ENCODE measurements at regions not wholly inside any gene's neighbourhood (a gene's known extent, or its start where the extent isn't known, plus 50 kb on each side); places are given as distances from the start of the nearest gene placed in this dataset.

- H3K9ac ChIP-seq (ENCODE audit: insufficient read depth, low read length, poor library complexity, severe bottlenecking): no peak overlapping the region
- Mint-ChIP-seq H3K9me3 (peaks cover 2 to 26% (median 4%) of the 10 kb centered on the region in 7 donors), H3K36me3 (no peaks in the 10 kb centered on the region), H3K4me1 (no peaks in the 10 kb centered on the region), H3K27ac (no peak overlapping the region), H3K4me3 (no peak overlapping the region), H3K27me3 (ENCODE audit: low read depth in 3 of 3) (peaks cover 0 to 3% (median 0%) of the 10 kb centered on the region in 3 donors)
- no peak overlapping the region for H2AFZ ChIP-seq (ENCODE audit: insufficient read depth, low read depth, low read length, poor library complexity, severe bottlenecking)
- H3K27me3 ChIP-seq (ENCODE audit: control insufficient read depth in 2 of 2, insufficient read depth in 2 of 2, low read length in 2 of 2): no peaks in the 10 kb centered on the region
- H3K36me3 ChIP-seq (replicated peaks in 1 of 2; ENCODE audit: control insufficient read depth in 1 of 2, insufficient read depth in 2 of 2, low read length in 2 of 2): no peaks in the 10 kb centered on the region
- intact Hi-C loops (cut with micrococcal nuclease): no loop called here
- H3K4me3 ChIP-seq (replicated peaks in 1 of 3; ENCODE audit: low read depth in 2 of 3, low read length in 3 of 3): no peak overlapping the region
- TF ChIP-seq CTCF (IDR thresholded peaks at IDR 0.05): no peak
- peaks cover 0 to 8% of the 10 kb centered on the region in 2 donors for H3K9me3 ChIP-seq (replicated peaks in 1 of 2; ENCODE audit: control insufficient read depth in 1 of 2, insufficient read depth in 1 of 2, low read length in 2 of 2)
- no peak overlapping the region for H3K27ac ChIP-seq (ENCODE audit: low read depth in 1 of 2, low read length in 2 of 2)
- 86% methylated on average over 1 of the region's 5 CpGs for WGBS (ENCODE audit: insufficient coverage)
- H3K4me1 ChIP-seq (ENCODE audit: control insufficient read depth in 1 of 2, insufficient read depth in 2 of 2, low read length in 2 of 2): no peaks in the 10 kb centered on the region
- no peaks in the 10 kb centered on the region for H3K79me2 ChIP-seq (ENCODE audit: insufficient read depth, low read length)
- no peaks in the 10 kb centered on the region for H4K20me1 ChIP-seq (ENCODE audit: insufficient read depth, low read length)
- no peak overlapping the region for H3K4me2 ChIP-seq (replicated peaks; ENCODE audit: extremely low read depth, low read length, poor library complexity, severe bottlenecking)
- no peak for DNase-seq
These were observed 322.7 kb upstream of the NBEA start for GRCh38 chr13:34619326-34619725.

GRCh38 chr13:34620074-34620850 is 321.8 kb upstream of the NBEA start:
- H3K27me3 ChIP-seq (ENCODE audit: control insufficient read depth in 2 of 2, insufficient read depth in 2 of 2, low read length in 2 of 2): no peaks in the 10 kb centered on the region
- Mint-ChIP-seq H3K4me1 (no peaks in the 10 kb centered on the region), H3K36me3 (no peaks in the 10 kb centered on the region), H3K27me3 (ENCODE audit: low read depth in 3 of 3) (peaks cover 0 to 5% (median 0%) of the 10 kb centered on the region in 3 donors), H3K27ac (no peak overlapping the region), H3K4me3 (no peak overlapping the region), H3K9me3 (peaks cover 2 to 21% (median 4%) of the 10 kb centered on the region in 7 donors)
- WGBS (ENCODE audit: insufficient coverage): 90% methylated on average over 2 of the region's 7 CpGs
- H3K79me2 ChIP-seq (ENCODE audit: insufficient read depth, low read length): no peaks in the 10 kb centered on the region
- H3K4me1 ChIP-seq (ENCODE audit: control insufficient read depth in 1 of 2, insufficient read depth in 2 of 2, low read length in 2 of 2): no peaks in the 10 kb centered on the region
- TF ChIP-seq CTCF (IDR thresholded peaks at IDR 0.05): no peak
- H2AFZ ChIP-seq (ENCODE audit: insufficient read depth, low read depth, low read length, poor library complexity, severe bottlenecking): no peak overlapping the region
- H3K27ac ChIP-seq (ENCODE audit: low read depth in 1 of 2, low read length in 2 of 2): no peak overlapping the region
- H3K9me3 ChIP-seq (replicated peaks in 1 of 2; ENCODE audit: control insufficient read depth in 1 of 2, insufficient read depth in 1 of 2, low read length in 2 of 2): peaks cover 0 to 8% of the 10 kb centered on the region in 2 donors
- H3K9ac ChIP-seq (ENCODE audit: insufficient read depth, low read length, poor library complexity, severe bottlenecking): no peak overlapping the region
- no peaks in the 10 kb centered on the region for H4K20me1 ChIP-seq (ENCODE audit: insufficient read depth, low read length)
- H3K4me2 ChIP-seq (replicated peaks; ENCODE audit: extremely low read depth, low read length, poor library complexity, severe bottlenecking): no peak overlapping the region
- intact Hi-C loops (cut with micrococcal nuclease): no loop called here
- H3K4me3 ChIP-seq (replicated peaks in 1 of 3; ENCODE audit: low read depth in 2 of 3, low read length in 3 of 3): no peak overlapping the region
- no peaks in the 10 kb centered on the region for H3K36me3 ChIP-seq (replicated peaks in 1 of 2; ENCODE audit: control insufficient read depth in 1 of 2, insufficient read depth in 2 of 2, low read length in 2 of 2)
- no peak for DNase-seq
